ENCODE measurements at regions not wholly inside any gene's neighbourhood (a gene's known extent, or its start where the extent isn't known, plus 50 kb on each side); places are given as distances from the start of the nearest gene placed in this dataset.
"Not testable (repeated sequence)": the region's sequence is repeated elsewhere in the genome, so short reads cannot be mapped to it uniquely, and the experiment has no call there.

DNA sequence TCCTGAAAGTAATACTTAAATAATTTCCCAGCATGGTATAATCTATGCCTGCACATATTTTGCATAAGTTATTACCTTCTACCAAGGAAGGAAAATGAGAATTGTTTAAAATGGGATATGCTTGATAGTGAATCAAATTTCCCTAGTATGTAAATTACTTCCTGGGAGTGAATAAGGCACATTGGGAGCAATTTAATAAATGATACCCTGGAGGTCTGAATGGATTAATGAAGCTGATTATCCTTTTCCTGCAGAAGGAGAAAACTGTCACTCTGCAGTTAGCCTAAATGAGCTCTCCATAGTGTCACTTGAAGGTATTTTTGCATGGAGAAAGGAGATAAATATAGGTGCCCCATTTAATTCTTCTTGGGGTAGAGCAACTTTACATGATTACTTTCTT is 2212.0 kb downstream of the PCDH7 start:
- Histone ChIP-seq H3K36me3 (ENCODE audit: control insufficient read depth, insufficient read depth, low read length) (no peaks in the 10 kb centered on the region), H3K4me3 (replicated peaks; ENCODE audit: low read depth, low read length) (no peak overlapping the region), H3K27me3 (replicated peaks; ENCODE audit: control insufficient read depth, insufficient read depth, low read length) (no peaks in the 10 kb centered on the region)
- DNase-seq (ENCODE audit: extremely low read depth, insufficient read length), result no peak
- TF ChIP-seq, protein P1, sequence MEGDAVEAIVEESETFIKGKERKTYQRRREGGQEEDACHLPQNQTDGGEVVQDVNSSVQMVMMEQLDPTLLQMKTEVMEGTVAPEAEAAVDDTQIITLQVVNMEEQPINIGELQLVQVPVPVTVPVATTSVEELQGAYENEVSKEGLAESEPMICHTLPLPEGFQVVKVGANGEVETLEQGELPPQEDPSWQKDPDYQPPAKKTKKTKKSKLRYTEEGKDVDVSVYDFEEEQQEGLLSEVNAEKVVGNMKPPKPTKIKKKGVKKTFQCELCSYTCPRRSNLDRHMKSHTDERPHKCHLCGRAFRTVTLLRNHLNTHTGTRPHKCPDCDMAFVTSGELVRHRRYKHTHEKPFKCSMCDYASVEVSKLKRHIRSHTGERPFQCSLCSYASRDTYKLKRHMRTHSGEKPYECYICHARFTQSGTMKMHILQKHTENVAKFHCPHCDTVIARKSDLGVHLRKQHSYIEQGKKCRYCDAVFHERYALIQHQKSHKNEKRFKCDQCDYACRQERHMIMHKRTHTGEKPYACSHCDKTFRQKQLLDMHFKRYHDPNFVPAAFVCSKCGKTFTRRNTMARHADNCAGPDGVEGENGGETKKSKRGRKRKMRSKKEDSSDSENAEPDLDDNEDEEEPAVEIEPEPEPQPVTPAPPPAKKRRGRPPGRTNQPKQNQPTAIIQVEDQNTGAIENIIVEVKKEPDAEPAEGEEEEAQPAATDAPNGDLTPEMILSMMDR (IDR thresholded peaks at IDR 0.05; ENCODE audit: insufficient read depth, low read length, poor library complexity, severe bottlenecking), result no peak

DNA sequence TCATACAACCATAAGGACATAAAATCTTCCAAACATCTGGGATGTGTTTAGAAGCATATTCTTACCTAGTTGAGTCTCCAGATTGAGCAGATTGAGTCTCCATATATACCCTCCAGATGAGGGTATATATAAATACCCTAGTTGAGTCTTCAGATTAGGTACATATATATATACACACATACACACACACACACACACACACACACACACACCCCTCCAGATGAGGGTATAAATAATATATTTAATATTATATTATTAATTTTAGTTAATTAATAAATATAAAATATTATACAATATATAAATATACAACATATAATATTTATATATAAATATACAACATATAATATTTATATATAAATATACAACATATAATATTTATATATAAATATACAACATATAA is 2219.1 kb downstream of the PCDH7 start:
- DNase-seq (ENCODE audit: extremely low read depth, insufficient read length); H3K27me3 ChIP-seq (replicated peaks; ENCODE audit: control insufficient read depth, insufficient read depth, low read length); H3K4me3 ChIP-seq (replicated peaks; ENCODE audit: low read depth, low read length); H3K36me3 ChIP-seq (ENCODE audit: control insufficient read depth, insufficient read depth, low read length): not testable (repeated sequence)

DNA sequence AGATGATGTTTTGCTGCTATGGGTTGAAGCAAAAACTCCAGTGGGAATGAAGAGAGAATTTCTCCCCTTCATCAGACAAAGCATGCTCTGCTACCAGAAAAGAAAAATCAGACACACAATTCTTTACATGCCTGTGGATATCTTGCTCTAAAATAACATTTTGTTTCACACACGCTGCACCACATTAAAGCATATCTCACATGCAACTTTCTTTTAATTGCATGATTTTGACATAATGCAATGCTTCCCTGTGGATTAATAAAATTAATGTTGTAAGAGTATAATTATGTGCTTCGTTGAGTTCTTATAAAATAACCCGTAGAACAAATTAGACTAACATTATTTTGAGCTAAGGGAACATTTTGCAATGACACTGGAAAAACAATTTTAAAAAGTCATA is 2230.7 kb downstream of the PCDH7 start:
- no peaks in the 10 kb centered on the region for H3K27me3 ChIP-seq (replicated peaks; ENCODE audit: control insufficient read depth, insufficient read depth, low read length)
- H3K36me3 ChIP-seq (ENCODE audit: control insufficient read depth, insufficient read depth, low read length), result no peaks in the 10 kb centered on the region
- DNase-seq (ENCODE audit: extremely low read depth, insufficient read length), result no peak
- H3K4me3 ChIP-seq (replicated peaks; ENCODE audit: low read depth, low read length), result no peak overlapping the region
- TF ChIP-seq, protein P1 (IDR thresholded peaks at IDR 0.05; ENCODE audit: insufficient read depth, low read length, poor library complexity, severe bottlenecking), result no peak

DNA sequence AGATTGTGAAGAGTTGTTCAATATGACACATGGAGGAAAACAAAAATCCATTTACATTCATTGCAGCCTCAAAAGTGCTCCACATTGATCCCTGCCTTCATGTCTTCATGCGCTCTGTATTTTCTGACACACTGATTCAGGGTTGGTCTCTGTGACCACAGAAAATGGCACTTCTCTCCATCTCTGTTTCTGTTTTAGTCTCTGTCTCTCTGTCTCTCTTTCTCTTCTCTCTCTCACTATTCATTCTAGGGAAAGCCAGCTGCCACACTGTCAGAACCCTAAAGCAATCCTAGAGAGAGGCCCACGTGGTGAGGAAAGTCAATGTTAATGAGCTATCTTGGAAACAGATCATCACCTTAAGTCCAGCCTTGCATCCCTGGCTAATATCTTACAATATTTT is 2238.4 kb downstream of the PCDH7 start:
- TF ChIP-seq, protein P1 (IDR thresholded peaks at IDR 0.05; ENCODE audit: insufficient read depth, low read length, poor library complexity, severe bottlenecking), result no peak
- Histone ChIP-seq H3K4me3 (replicated peaks; ENCODE audit: low read depth, low read length) (no peak overlapping the region), H3K36me3 (ENCODE audit: control insufficient read depth, insufficient read depth, low read length) (no peaks in the 10 kb centered on the region), H3K27me3 (replicated peaks; ENCODE audit: control insufficient read depth, insufficient read depth, low read length) (no peaks in the 10 kb centered on the region)
- DNase-seq (ENCODE audit: extremely low read depth, insufficient read length), result no peak

DNA sequence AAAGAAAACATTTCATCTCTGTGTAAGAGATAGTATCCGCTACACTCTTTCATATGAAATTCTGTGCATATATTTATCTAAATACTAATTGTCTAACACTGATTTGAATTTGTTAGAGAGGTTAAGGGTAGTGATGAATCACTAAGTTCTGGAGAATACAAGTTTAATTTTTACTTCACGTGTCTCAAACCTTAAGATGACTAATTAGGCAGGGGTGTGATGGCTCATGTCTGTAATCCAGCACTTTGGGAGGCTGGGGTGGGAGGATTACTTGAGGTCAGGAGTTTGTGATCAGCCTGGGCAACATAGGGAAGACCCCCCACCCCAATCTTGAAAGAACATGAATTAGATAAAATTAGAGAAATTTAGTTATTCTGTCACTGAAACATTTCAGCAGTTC is 2241.9 kb downstream of the PCDH7 start:
- TF ChIP-seq, protein P1 (IDR thresholded peaks at IDR 0.05; ENCODE audit: insufficient read depth, low read length, poor library complexity, severe bottlenecking), result no peak
- no peaks in the 10 kb centered on the region for H3K27me3 ChIP-seq (replicated peaks; ENCODE audit: control insufficient read depth, insufficient read depth, low read length)
- H3K36me3 ChIP-seq (ENCODE audit: control insufficient read depth, insufficient read depth, low read length), result no peaks in the 10 kb centered on the region
- no peak overlapping the region for H3K4me3 ChIP-seq (replicated peaks; ENCODE audit: low read depth, low read length)
- no peak for DNase-seq (ENCODE audit: extremely low read depth, insufficient read length)

DNA sequence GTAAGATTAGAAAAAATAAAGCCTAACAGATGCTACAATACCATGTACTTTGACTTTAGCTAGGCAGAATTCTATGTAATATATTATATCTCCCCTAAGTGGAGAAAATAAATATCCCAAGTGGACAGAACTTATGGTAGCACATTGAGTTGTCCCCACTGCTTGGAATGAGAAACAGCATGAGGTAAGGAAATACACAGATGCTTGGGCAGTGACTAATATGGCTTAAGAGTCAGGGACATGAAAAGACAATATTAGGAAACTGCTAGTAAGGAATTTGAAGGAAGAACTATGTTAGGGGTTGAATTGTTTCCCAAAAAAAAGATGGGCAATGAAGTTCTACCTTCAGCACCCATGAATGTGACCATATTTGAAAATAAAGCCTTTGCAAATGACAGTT is 2265.1 kb downstream of the PCDH7 start:
- DNase-seq (ENCODE audit: extremely low read depth, insufficient read length), result no peak
- Histone ChIP-seq H3K36me3 (ENCODE audit: control insufficient read depth, insufficient read depth, low read length) (no peaks in the 10 kb centered on the region), H3K4me3 (replicated peaks; ENCODE audit: low read depth, low read length) (no peak overlapping the region), H3K27me3 (replicated peaks; ENCODE audit: control insufficient read depth, insufficient read depth, low read length) (no peaks in the 10 kb centered on the region)
- TF ChIP-seq, protein P1 (IDR thresholded peaks at IDR 0.05; ENCODE audit: insufficient read depth, low read length, poor library complexity, severe bottlenecking), result no peak
